ENCODE measurements at regions not wholly inside any gene's neighbourhood (a gene's known extent, or its start where the extent isn't known, plus 50 kb on each side); places are given as distances from the start of the nearest gene placed in this dataset.

DNA sequence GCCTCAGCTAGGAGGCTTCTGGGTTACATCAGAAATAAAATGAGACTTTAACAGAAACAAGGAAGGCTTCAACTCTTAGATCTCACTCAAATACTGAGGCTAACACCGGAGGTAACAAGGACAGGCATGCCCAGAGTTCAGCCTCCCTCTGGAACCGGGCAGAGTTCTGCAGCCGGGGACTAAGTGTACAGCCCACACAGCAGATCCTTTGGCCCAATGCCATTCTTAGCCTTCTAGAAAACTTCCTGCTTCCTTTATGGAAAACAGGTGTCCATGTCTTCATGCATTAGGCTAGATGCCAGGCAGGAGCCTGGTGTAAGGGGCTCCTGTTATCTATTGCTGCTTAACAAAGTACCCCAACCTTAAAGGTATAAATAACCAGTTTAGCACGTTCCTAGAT, 369.7 kb downstream of the BCOR start:
- Histone ChIP-seq H3K27me3 (ENCODE audit: low read depth, low read length) (0 out of 2 replicates have a peak, but pooled peaks cover 13% of the 10 kb centered on the region), H3K27ac (ENCODE audit: low read length) (no peak overlapping the region), H3K4me3 (ENCODE audit: low read length) (no peak overlapping the region), H4K20me1 (ENCODE audit: insufficient read depth, low read length) (no peaks in the 10 kb centered on the region), H3K9ac (ENCODE audit: low read length) (no peak overlapping the region), H3K9me3 (ENCODE audit: insufficient read depth, low read length) (no peaks in the 10 kb centered on the region), H3K79me2 (ENCODE audit: low read length) (no peaks in the 10 kb centered on the region), H2AFZ (ENCODE audit: low read depth, low read length) (no peak overlapping the region), H3K36me3 (replicated peaks; ENCODE audit: low read depth, low read length) (no peaks in the 10 kb centered on the region), H3K4me2 (ENCODE audit: low read length) (no peak overlapping the region), H3K4me1 (ENCODE audit: low read length) (peaks cover 6% of the 10 kb centered on the region; the same call in 1 of the 2 replicates)
- TF ChIP-seq EZH2phosphoT487 (IDR thresholded peaks at IDR 0.05; ENCODE audit: low read depth): no peak
- TF ChIP-seq, protein P1, sequence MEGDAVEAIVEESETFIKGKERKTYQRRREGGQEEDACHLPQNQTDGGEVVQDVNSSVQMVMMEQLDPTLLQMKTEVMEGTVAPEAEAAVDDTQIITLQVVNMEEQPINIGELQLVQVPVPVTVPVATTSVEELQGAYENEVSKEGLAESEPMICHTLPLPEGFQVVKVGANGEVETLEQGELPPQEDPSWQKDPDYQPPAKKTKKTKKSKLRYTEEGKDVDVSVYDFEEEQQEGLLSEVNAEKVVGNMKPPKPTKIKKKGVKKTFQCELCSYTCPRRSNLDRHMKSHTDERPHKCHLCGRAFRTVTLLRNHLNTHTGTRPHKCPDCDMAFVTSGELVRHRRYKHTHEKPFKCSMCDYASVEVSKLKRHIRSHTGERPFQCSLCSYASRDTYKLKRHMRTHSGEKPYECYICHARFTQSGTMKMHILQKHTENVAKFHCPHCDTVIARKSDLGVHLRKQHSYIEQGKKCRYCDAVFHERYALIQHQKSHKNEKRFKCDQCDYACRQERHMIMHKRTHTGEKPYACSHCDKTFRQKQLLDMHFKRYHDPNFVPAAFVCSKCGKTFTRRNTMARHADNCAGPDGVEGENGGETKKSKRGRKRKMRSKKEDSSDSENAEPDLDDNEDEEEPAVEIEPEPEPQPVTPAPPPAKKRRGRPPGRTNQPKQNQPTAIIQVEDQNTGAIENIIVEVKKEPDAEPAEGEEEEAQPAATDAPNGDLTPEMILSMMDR (IDR thresholded peaks at IDR 0.05; ENCODE audit: low read depth, low read length): no peak

- TF ChIP-seq, protein P1 (IDR thresholded peaks at IDR 0.05; ENCODE audit: low read depth, low read length): no peak
- no peak for TF ChIP-seq EZH2phosphoT487 (IDR thresholded peaks at IDR 0.05; ENCODE audit: low read depth)
- Histone ChIP-seq H3K4me3 (ENCODE audit: low read length) (no peak overlapping the region), H2AFZ (ENCODE audit: low read depth, low read length) (no peak overlapping the region), H3K4me1 (ENCODE audit: low read length) (peaks cover 6% of the 10 kb centered on the region; the same call in 1 of the 2 replicates), H3K27me3 (ENCODE audit: low read depth, low read length) (0 out of 2 replicates have a peak, but pooled peaks cover 13% of the 10 kb centered on the region), H3K9me3 (ENCODE audit: insufficient read depth, low read length) (no peaks in the 10 kb centered on the region), H3K27ac (ENCODE audit: low read length) (no peak overlapping the region), H3K36me3 (replicated peaks; ENCODE audit: low read depth, low read length) (no peaks in the 10 kb centered on the region), H4K20me1 (ENCODE audit: insufficient read depth, low read length) (no peaks in the 10 kb centered on the region), H3K79me2 (ENCODE audit: low read length) (no peaks in the 10 kb centered on the region), H3K9ac (ENCODE audit: low read length) (no peak overlapping the region), H3K4me2 (ENCODE audit: low read length) (no peak overlapping the region)
Measured at GRCh38 chrX:39728852-39729598, 368.7 kb downstream of the BCOR start.

DNA sequence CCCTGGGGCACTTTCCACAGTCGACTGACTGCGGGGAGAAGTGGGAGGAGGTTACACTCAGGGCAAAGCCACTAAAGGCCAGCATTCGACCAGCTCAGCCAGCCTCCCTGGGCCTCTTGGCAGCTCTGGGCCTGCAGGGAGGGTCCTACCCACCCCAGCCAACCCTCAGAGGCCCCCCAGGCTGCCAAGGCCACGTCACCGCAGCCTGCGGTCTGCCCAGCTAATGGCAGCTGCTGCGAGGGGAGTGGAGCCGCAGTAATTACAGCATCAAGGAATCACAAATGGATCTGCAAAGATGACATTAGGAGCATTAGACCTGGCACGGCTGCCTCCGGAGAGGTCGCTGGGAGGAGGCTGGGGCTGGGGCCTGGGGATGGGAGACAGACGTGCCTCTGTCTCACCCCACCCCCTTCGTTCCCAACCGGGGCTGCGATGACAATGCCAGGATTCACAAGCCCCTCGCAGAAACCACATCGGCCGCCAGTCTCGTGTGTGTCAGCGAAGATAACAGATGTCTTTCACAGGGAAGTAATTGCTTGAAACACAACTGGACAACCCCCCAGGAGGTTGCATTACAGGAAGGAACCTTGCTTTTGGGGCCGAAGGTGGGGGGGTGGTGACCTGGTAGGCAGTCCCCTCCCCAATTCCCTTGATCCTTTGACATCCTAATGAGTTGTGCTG, 367.6 kb downstream of the BCOR start:
- H3K27ac ChIP-seq (ENCODE audit: low read length): no peak overlapping the region
- TF ChIP-seq, protein P1 (IDR thresholded peaks at IDR 0.05; ENCODE audit: low read depth, low read length): no peak
- no peak for TF ChIP-seq EZH2phosphoT487 (IDR thresholded peaks at IDR 0.05; ENCODE audit: low read depth)
- no peak overlapping the region for H3K4me2 ChIP-seq (ENCODE audit: low read length)
- 0 out of 2 replicates have a peak, but pooled peaks cover 13% of the 10 kb centered on the region for H3K27me3 ChIP-seq (ENCODE audit: low read depth, low read length)
- H2AFZ ChIP-seq (ENCODE audit: low read depth, low read length): no peak overlapping the region
- no peak overlapping the region for H3K4me3 ChIP-seq (ENCODE audit: low read length)
- H3K79me2 ChIP-seq (ENCODE audit: low read length): no peaks in the 10 kb centered on the region
- no peak overlapping the region for H3K9ac ChIP-seq (ENCODE audit: low read length)
- no peaks in the 10 kb centered on the region for H3K36me3 ChIP-seq (replicated peaks; ENCODE audit: low read depth, low read length)
- H3K4me1 ChIP-seq (ENCODE audit: low read length): peaks cover 6% of the 10 kb centered on the region; the same call in 1 of the 2 replicates
- no peaks in the 10 kb centered on the region for H4K20me1 ChIP-seq (ENCODE audit: insufficient read depth, low read length)
- H3K9me3 ChIP-seq (ENCODE audit: insufficient read depth, low read length): no peaks in the 10 kb centered on the region

DNA sequence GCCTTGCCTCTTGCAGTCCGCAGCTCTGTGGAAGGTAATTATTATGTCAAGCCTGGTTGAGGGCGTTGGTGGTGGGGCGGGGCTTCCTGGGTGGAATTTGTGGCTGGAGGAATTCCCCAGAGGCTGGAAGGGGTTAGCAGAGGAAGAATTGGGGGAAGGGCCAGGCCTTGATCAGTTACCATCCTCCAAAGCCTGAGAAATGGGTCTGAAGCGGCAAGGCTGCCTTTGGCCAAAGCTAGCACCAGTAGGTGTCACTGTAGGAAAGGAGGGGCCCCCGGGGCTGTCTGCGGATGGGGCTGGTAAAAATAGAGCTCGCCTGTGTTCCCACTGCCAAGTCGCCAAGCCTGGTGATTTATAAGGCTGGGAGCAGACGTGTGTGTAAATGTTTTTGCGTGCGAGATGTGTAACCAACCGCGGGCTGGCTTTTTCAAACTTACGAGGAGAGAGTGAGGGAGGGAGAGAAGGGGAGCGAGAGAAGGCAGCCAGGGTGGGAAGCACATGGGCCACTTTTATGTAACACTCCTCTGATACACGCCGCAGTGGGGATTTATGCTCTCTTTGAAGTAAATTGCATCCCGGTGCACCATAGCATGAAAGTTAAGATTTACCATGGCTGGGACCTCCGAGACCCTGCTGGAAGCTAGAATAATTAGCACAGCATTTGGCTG, 367.0 kb downstream of the BCOR start:
- Histone ChIP-seq H2AFZ (ENCODE audit: low read depth, low read length) (peak overlapping the region; percentile 76), H3K4me1 (ENCODE audit: low read length) (peaks cover 6% of the 10 kb centered on the region; the same call in 1 of the 2 replicates), H4K20me1 (ENCODE audit: insufficient read depth, low read length) (no peaks in the 10 kb centered on the region), H3K79me2 (ENCODE audit: low read length) (no peaks in the 10 kb centered on the region), H3K9me3 (ENCODE audit: insufficient read depth, low read length) (no peaks in the 10 kb centered on the region), H3K4me2 (ENCODE audit: low read length) (peak overlapping the region; percentile 88), H3K4me3 (ENCODE audit: low read length) (peak overlapping the region; percentile 64), H3K27me3 (ENCODE audit: low read depth, low read length) (0 out of 2 replicates have a peak, but pooled peaks cover 13% of the 10 kb centered on the region), H3K27ac (ENCODE audit: low read length) (no peak overlapping the region), H3K9ac (ENCODE audit: low read length) (peak overlapping the region; percentile 26; the same call in 1 of the 2 replicates), H3K36me3 (replicated peaks; ENCODE audit: low read depth, low read length) (no peaks in the 10 kb centered on the region)
- TF ChIP-seq, protein P1 (IDR thresholded peaks at IDR 0.05; ENCODE audit: low read depth, low read length): peak; percentile 70
- TF ChIP-seq EZH2phosphoT487 (IDR thresholded peaks at IDR 0.05; ENCODE audit: low read depth): no peak

Measured in OCI-LY3 (cell line).